Uterus (tissue), 3 donors: ENCODE measurements at regions not wholly inside any gene's neighbourhood (a gene's known extent, or its start where the extent isn't known, plus 50 kb on each side); places are given as distances from the start of the nearest gene placed in this dataset.

Experiments
- DNase-seq, 2 donors: peaks; one replicate each; pipeline ENCODE4 v3.0.0-alpha.2; 2019 to 2020
- H3K27ac ChIP-seq, 2 donors: fragments of 200-600 bp; sonication (generic); 1 replicate in 1 of 2; 2 replicates in 1 of 2; pipeline ENCODE4 v1.5.1; 2016 to 2018
- H3K27me3 ChIP-seq, 2 donors: fragments of 200-600 bp; sonication (generic); one replicate each; pipeline ENCODE4 v1.5.1; 2018 to 2019; ENCODE audit warnings: control low read depth in 1 of 2
- H3K36me3 ChIP-seq, 2 donors: fragments of 200-600 bp; sonication (generic); one replicate each; pipeline ENCODE4 v1.5.1; 2019; ENCODE audit warnings: control low read depth in 1 of 2
- H3K4me1 ChIP-seq, 2 donors: fragments of 200-600 bp; sonication (generic); one replicate each; pipeline ENCODE4 v1.5.1; 2018 to 2019; ENCODE audit warnings: control low read depth in 1 of 2
- H3K4me3 ChIP-seq, 2 donors: fragments of 200-600 bp; sonication (generic); 1 replicate in 1 of 2; 2 replicates in 1 of 2; pipeline ENCODE4 v1.5.1; 2018 to 2019; ENCODE audit warnings: mild to moderate bottlenecking in 1 of 2
- H3K9me3 ChIP-seq, 2 donors: fragments of 200-600 bp; sonication (generic); one replicate each; pipeline ENCODE4 v1.5.1; 2019; ENCODE audit warnings: control low read depth in 1 of 2
- CTCF ChIP-seq, 4 experiments: fragments of 200-600 bp in 2 of 4; fragments of 450-650 bp in 2 of 4; sonication (generic) in 2 of 4; IDR thresholded peaks; one replicate each; pipeline ENCODE4 v1.5.1; 2016 to 2019; ENCODE audit warnings: antibody characterized with exemption in 4 of 4, mild to moderate bottlenecking in 2 of 4, moderate library complexity in 1 of 4
- POLR2A ChIP-seq, 2 donors: fragments of 450-650 bp; IDR thresholded peaks; one replicate each; pipeline ENCODE4 v1.6.1; 2016; ENCODE audit warnings: antibody characterized with exemption in 2 of 2, mild to moderate bottlenecking in 1 of 2, moderate library complexity in 1 of 2
- intact Hi-C: fragments of 100-400 bp; cut with DNase I; formaldehyde crosslinking; loops from one replicate; pipeline ENCODE4 v1.15.1; 2023; ENCODE audit warnings: low total_unique reads
- donor health status: DM: yes; HTN: yes; CAD: no.

DNA sequence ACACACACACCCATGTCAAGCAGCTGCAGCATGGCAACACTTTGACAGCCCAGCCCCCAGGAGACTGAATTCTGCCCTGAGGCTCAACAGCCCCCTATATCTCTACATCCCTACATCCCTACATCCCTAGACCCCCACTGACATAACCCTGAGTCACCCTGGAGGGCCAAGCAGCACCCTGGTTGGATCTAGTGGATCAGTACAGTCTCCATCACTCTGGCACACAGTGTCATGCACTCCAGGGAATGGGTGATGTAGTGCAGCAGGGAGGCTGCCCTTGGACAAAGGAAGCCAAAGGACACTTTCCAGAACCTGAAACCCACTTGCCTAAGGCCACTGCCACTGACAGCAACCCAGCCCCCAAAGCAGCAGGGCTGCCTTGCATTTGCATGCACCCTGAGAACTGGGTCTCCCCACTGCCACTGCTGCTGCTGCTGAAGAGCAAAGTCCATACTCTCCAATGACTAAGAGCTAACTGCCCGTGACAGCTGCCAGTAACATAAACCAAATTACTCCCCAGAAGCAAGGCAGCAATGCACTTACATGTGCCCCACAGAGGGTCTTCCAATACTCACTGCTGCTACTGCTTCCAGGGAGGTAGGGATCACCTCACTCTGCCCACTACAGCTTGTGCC, 681.6 kb upstream of the KLHL29 start:
- no peaks in the 10 kb centered on the region for H3K4me1 ChIP-seq
- no peaks in the 10 kb centered on the region for H3K36me3 ChIP-seq
- DNase-seq = no peak
- H3K4me3 ChIP-seq = no peak overlapping the region
- H3K27me3 ChIP-seq = no peaks in the 10 kb centered on the region
- H3K27ac ChIP-seq = no peak overlapping the region
- TF ChIP-seq CTCF (IDR thresholded peaks at IDR 0.05) (no peak), POLR2A (IDR thresholded peaks at IDR 0.05) (no peak)
- intact Hi-C loops = no loop called here
- H3K9me3 ChIP-seq = no peaks in the 10 kb centered on the region

DNA sequence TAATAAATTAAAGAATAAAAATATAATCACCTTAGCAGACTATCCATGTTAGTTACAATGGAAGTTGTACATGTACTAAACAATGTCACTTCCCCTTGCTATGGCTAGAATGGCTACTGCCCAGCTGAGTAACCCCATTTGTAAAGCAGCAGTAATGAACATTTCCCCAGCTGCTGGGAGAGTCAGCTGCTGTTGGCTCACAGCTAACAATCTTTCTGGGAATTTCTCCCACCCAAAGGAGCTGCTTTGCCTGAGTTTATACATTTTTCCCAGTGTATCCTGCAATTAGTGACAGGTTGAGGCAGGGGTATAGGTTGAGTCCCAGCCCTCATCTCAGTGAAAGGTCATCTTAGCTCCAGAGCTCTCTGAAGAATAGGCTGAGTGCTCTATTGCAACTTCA, 665.6 kb upstream of the KLHL29 start:
- no peak overlapping the region for H3K4me3 ChIP-seq
- DNase-seq = no peak
- TF ChIP-seq CTCF (IDR thresholded peaks at IDR 0.05) (no peak), POLR2A (IDR thresholded peaks at IDR 0.05) (no peak)
- no peaks in the 10 kb centered on the region for H3K9me3 ChIP-seq
- intact Hi-C loops = no loop called here
- no peaks in the 10 kb centered on the region for H3K4me1 ChIP-seq
- H3K27ac ChIP-seq = no peak overlapping the region
- no peaks in the 10 kb centered on the region for H3K27me3 ChIP-seq
- no peaks in the 10 kb centered on the region for H3K36me3 ChIP-seq

- TF ChIP-seq POLR2A (IDR thresholded peaks at IDR 0.05) = no peak
- TF ChIP-seq CTCF (IDR thresholded peaks at IDR 0.05) = no peak
- DNase-seq = no peak
- no peaks in the 10 kb centered on the region for H3K27me3 ChIP-seq
- H3K27ac ChIP-seq = no peak overlapping the region
- H3K9me3 ChIP-seq = no peaks in the 10 kb centered on the region
- intact Hi-C loops = no loop called here
- H3K4me1 ChIP-seq = no peaks in the 10 kb centered on the region
- no peaks in the 10 kb centered on the region for H3K36me3 ChIP-seq
- H3K4me3 ChIP-seq = no peak overlapping the region
Measured at GRCh38 chr2:22729466-22729865, 655.5 kb upstream of the KLHL29 start.

GRCh38 chr2:22734373-22735045, 650.5 kb upstream of the KLHL29 start:
- H3K36me3 ChIP-seq = no peaks in the 10 kb centered on the region
- no peaks in the 10 kb centered on the region for H3K9me3 ChIP-seq
- H3K27ac ChIP-seq = no peak overlapping the region
- H3K4me3 ChIP-seq = no peak overlapping the region
- TF ChIP-seq CTCF (IDR thresholded peaks at IDR 0.05) (no peak), POLR2A (IDR thresholded peaks at IDR 0.05) (no peak)
- H3K4me1 ChIP-seq = no peaks in the 10 kb centered on the region
- intact Hi-C loops = no loop called here
- H3K27me3 ChIP-seq = no peaks in the 10 kb centered on the region
- no peak for DNase-seq

DNA sequence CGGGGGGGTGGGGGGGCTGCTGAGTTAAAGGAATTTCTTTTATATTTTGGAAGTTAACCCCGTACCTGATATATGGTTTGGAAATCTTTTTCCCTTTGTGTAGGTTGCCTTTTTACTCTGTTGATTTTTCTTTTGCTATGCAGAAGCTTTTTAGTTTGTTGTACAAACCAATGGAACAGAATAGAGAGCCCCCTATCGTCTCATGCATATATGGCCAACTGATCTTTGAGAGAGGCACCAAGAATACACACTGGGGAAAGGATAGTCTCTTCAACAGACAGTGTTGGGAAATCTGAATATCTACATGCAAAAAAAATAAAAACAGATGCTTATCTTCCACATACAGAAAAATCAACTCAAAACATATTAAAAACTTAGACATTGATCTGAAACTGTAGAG, 647.8 kb upstream of the KLHL29 start:
- no peaks in the 10 kb centered on the region for H3K36me3 ChIP-seq
- no peaks in the 10 kb centered on the region for H3K4me1 ChIP-seq
- intact Hi-C loops = no loop called here
- TF ChIP-seq CTCF (IDR thresholded peaks at IDR 0.05) (no peak), POLR2A (IDR thresholded peaks at IDR 0.05) (no peak)
- H3K27me3 ChIP-seq = no peaks in the 10 kb centered on the region
- H3K4me3 ChIP-seq = no peak overlapping the region
- no peak for DNase-seq
- H3K27ac ChIP-seq = no peak overlapping the region
- H3K9me3 ChIP-seq = no peaks in the 10 kb centered on the region
